MCF 10A (cell line): ENCODE measurements at regions not wholly inside any gene's neighbourhood (a gene's known extent, or its start where the extent isn't known, plus 50 kb on each side); places are given as distances from the start of the nearest gene placed in this dataset.

Source experiments
- BruUV-seq: library from RNA; stranded (reverse); fragments of 400-500 nt; replicated peaks from 2 replicates; lab custom pipeline; 2021; lab: Mats Ljungman, UMichigan
- CTCF ChIA-PET: fragments of 300-600 bp; sonication (Branson Sonifier 250); formaldehyde crosslinking; extraction: SDS; loops from one replicate; lab custom pipeline; 2021; ENCODE audit warnings: antibody characterized with exemption, inconsistent platforms; lab: Yijun Ruan, JAX
- POLR2A ChIA-PET: fragments of 300-600, 350-650 bp; sonication (Branson Sonifier 250); formaldehyde crosslinking; extraction: SDS; loops from one replicate; lab custom pipeline; 2020; ENCODE audit warnings: antibody characterized with exemption, inconsistent platforms; lab: Yijun Ruan, JAX
- DNase-seq: peaks from one replicate; pipeline ENCODE4 v3.0.0-alpha.2; 2018; ENCODE audit not compliant: unreplicated experiment
- H3K27ac Mint-ChIP-seq: one replicate; pipeline ENCODE4 v1.8.0; 2022; ENCODE audit warnings: mild to moderate bottlenecking, low read depth, mixed read lengths; ENCODE audit not compliant: unreplicated experiment
- H3K27me3 Mint-ChIP-seq: one replicate; pipeline ENCODE4 v1.8.0; 2022; ENCODE audit warnings: mixed read lengths; ENCODE audit not compliant: insufficient read depth, unreplicated experiment
- H3K36me3 Mint-ChIP-seq: one replicate; pipeline ENCODE4 v1.8.0; 2022; ENCODE audit warnings: mild to moderate bottlenecking, moderate library complexity, mixed read lengths; ENCODE audit not compliant: insufficient read depth, unreplicated experiment
- H3K4me1 Mint-ChIP-seq: one replicate; pipeline ENCODE4 v1.8.0; 2022; ENCODE audit warnings: mixed read lengths; ENCODE audit not compliant: insufficient read depth, unreplicated experiment
- H3K4me3 Mint-ChIP-seq: one replicate; pipeline ENCODE4 v1.8.0; 2022; ENCODE audit warnings: mild to moderate bottlenecking, moderate library complexity, mixed read lengths; ENCODE audit not compliant: unreplicated experiment
- H3K9me3 Mint-ChIP-seq: one replicate; pipeline ENCODE4 v1.8.0; 2022; ENCODE audit warnings: mixed read lengths; ENCODE audit not compliant: unreplicated experiment
- intact Hi-C: fragments of 100-400 bp; cut with micrococcal nuclease; formaldehyde crosslinking; loops from 2 replicates; pipeline ENCODE4 v1.14.1; 2022
- TF ChIP-seq, protein P1 (sequence below): fragments of 200-600 bp; IDR thresholded peaks from one replicate; pipeline ENCODE4 v1.8.0; 2022; ENCODE audit warnings: antibody characterized with exemption, mild to moderate bottlenecking; ENCODE audit not compliant: unreplicated experiment

DNA sequence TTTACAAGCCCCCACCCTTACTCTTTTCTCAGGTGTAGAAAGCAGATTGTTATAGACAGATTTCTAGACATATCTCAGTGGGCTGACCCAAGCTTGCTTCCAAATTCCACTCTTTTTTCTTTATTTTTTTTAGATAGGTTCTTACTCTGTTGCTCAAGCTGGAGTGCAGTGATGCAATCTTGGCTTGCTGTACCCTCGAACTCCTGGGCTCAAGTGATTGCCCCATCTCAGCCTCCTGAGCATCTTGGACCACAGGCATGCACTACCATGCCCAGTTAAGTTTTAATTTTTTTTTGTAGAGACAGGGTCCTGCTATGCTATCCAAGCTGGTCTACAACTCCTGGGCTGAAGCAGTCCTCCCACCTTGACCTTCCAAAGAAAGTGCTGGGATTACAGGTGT is 53.5 kb upstream of the ADAMTS9 start:
- peak; percentile 28 for DNase-seq
- Mint-ChIP-seq H3K4me1 (no peaks in the 10 kb centered on the region), H3K27me3 (no peaks in the 10 kb centered on the region), H3K36me3 (peaks cover 6% of the 10 kb centered on the region), H3K4me3 (no peak overlapping the region), H3K27ac (no peak overlapping the region), H3K9me3 (no peaks in the 10 kb centered on the region)
- no TSS peak for BruUV-seq
- intact Hi-C loops: no loop called here
- ChIA-PET CTCF (interaction anchor here (0.6 to 0.7 kb wide), 2 partner anchors 208 to 1393 kb away, joined by 3 read pairs; no protein-coding TSS in a partner anchor), POLR2A (no interaction called here)
- TF ChIP-seq, protein P1, sequence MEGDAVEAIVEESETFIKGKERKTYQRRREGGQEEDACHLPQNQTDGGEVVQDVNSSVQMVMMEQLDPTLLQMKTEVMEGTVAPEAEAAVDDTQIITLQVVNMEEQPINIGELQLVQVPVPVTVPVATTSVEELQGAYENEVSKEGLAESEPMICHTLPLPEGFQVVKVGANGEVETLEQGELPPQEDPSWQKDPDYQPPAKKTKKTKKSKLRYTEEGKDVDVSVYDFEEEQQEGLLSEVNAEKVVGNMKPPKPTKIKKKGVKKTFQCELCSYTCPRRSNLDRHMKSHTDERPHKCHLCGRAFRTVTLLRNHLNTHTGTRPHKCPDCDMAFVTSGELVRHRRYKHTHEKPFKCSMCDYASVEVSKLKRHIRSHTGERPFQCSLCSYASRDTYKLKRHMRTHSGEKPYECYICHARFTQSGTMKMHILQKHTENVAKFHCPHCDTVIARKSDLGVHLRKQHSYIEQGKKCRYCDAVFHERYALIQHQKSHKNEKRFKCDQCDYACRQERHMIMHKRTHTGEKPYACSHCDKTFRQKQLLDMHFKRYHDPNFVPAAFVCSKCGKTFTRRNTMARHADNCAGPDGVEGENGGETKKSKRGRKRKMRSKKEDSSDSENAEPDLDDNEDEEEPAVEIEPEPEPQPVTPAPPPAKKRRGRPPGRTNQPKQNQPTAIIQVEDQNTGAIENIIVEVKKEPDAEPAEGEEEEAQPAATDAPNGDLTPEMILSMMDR: no peak

DNA sequence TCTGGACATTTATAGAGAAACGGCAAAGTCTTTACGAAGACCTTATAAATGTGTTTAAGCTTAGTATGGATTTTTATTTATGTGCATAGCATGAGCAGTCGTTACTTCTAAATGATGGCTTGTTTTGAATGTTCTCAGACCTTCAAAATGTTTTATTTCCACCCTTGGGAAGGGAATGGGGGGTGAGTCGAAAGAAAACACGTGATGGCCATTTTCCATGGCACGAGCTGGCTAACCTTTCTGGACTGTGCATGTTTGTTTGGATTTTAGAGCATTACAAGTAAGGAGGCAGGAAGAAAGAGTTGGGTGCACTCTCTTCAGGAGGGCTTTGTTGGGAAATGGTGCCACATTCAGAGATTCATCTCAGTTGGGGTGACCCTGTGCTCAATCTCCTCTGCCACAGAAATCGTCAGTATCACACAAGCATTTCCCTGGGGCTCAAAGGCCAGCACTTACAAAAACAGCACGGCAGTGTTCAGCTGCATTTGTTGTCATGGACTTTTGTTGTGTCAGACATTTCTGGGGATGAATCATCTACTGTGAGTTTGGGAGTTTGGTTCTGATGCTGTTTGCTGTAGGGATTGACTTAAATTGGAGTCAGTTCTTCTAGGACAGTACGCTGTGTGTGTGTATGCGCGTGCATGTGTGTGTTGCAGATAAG is 52.3 kb upstream of the ADAMTS9 start:
- ChIA-PET POLR2A (interaction anchor here (0.6 to 0.7 kb wide), 2 partner anchors 308 to 464 kb away, joined by 3 read pairs; no protein-coding TSS in a partner anchor), CTCF (interaction anchor here (1.1 kb wide), 1 partner anchor 12 kb away, joined by 3 read pairs; no protein-coding TSS in a partner anchor)
- Mint-ChIP-seq H3K27ac (no peak overlapping the region), H3K4me1 (no peaks in the 10 kb centered on the region), H3K36me3 (peaks cover 6% of the 10 kb centered on the region), H3K4me3 (no peak overlapping the region), H3K27me3 (no peaks in the 10 kb centered on the region), H3K9me3 (no peaks in the 10 kb centered on the region)
- intact Hi-C loops: no loop called here
- no TSS peak for BruUV-seq
- DNase-seq: peak; percentile 13
- TF ChIP-seq, protein P1: no peak
